Heart right ventricle (tissue), 16 donors: ENCODE measurements at regions not wholly inside any gene's neighbourhood (a gene's known extent, or its start where the extent isn't known, plus 50 kb on each side); places are given as distances from the start of the nearest gene placed in this dataset.

ENCODE experiments used
- ATAC-seq, 8 donors: fragments of 200-7000 bp; cut with Tn5 transposase; one replicate each; pipeline ENCODE4 v1.9.1; 2020; ENCODE audit warnings: mild to moderate bottlenecking in 8 of 8, moderate library complexity in 8 of 8, moderate number of reproducible peaks in 1 of 8
- DNase-seq, 2 donors: peaks; one replicate each; pipeline ENCODE4 v3.0.0-alpha.2; 2020
- H3K27ac ChIP-seq, 10 donors: fragments of 200-600 bp; sonication (generic) in 2 of 10; one replicate each; pipeline versions ENCODE4 v1.5.0 to v1.8.0; 2020 to 2022; ENCODE audit warnings: mild to moderate bottlenecking in 3 of 10
- H3K27me3 ChIP-seq, 7 donors: fragments of 200-600 bp; one replicate each; pipeline ENCODE4 v1.8.0; 2021 to 2022; ENCODE audit warnings: mild to moderate bottlenecking in 2 of 7
- H3K36me3 ChIP-seq, 9 donors: fragments of 200-600 bp; sonication (generic) in 1 of 9; one replicate each; pipeline versions ENCODE4 v1.5.0 to v1.8.0; 2020 to 2022; ENCODE audit warnings: mild to moderate bottlenecking in 2 of 9
- H3K4me1 ChIP-seq, 9 donors: fragments of 200-600 bp; sonication (generic) in 1 of 9; one replicate each; pipeline versions ENCODE4 v1.5.0 to v1.8.0; 2020 to 2022; ENCODE audit warnings: mild to moderate bottlenecking in 4 of 9
- H3K4me3 ChIP-seq, 10 donors: fragments of 200-600 bp; sonication (generic) in 2 of 10; one replicate each; pipeline versions ENCODE4 v1.5.0 to v1.8.0; 2020 to 2022; ENCODE audit warnings: mild to moderate bottlenecking in 7 of 10, moderate library complexity in 2 of 10
- H3K9me3 ChIP-seq, 11 donors: fragments of 200-600 bp in 10 of 11; sonication (generic) in 2 of 11; one replicate each; pipeline versions ENCODE4 v1.5.0 to v1.8.0; 2013 to 2022; ENCODE audit warnings: mild to moderate bottlenecking in 2 of 11, control low read depth in 1 of 11, moderate library complexity in 1 of 11
- CTCF ChIP-seq, 9 donors: fragments of 200-600 bp; sonication (generic) in 2 of 9; IDR thresholded peaks; one replicate each; pipeline versions ENCODE4 v1.5.0 to v1.8.0; 2021 to 2022; ENCODE audit warnings: antibody characterized with exemption in 9 of 9, mild to moderate bottlenecking in 5 of 9, moderate library complexity in 1 of 9
- WGBS, 2 donors: extraction: QIAGEN DNeasy Blood & Tissue Kit; methylation state at CpG; one replicate each; pipeline ENCODE4 v1.1.7; 2013; ENCODE audit warnings: inconsistent platforms in 1 of 2; 5-methylcytosine and 5-hydroxymethylcytosine counted together
- intact Hi-C, 10 donors: fragments of 100-400 bp; cut with DNase I; formaldehyde crosslinking; loops; one replicate each; pipeline versions ENCODE4 v1.11.1 to v1.14.2; 2022
- donor health status: Arrhythmogenic right ventricular cardiomyopathy.
- donor health status: ischemic (EF 13 %, LVEDD 7.1; RV severe dilation, severe dysfunction).
- donor health status: healthy with polysubstance abuse.
- donor health status: DM: no; HTN: yes; CAD: no.
- donor health status: DM: no; HTN: no; CAD: no.
- donor health status: ischemic (EF 25% LVEDD 6.9; RV normal size, moderate dysfunction).
- donor health status: ischemic (EF 25% LVEDD 5.7; RV mildly dilated, moderate dysfunction).
- donor health status: healthy.
- donor health status: DM: yes; HTN: yes; CAD: no.
- donor health status: Ischemic cardiomyopathy.
- donor health status: ischemic (EF 35%, LVEDD 5.7; RV mildly dilated, moderate dysfunction).
- donor health status: nonischemic (EF 11% LVEDD 7.7; RV severe dilation, severe dysfunction).
- donor health status: DM: yes; HTN: yes; CAD: no.
- donor health status: PGD.
- donor health status: ischemic (EF 29% LVEDD 5.4; RV normal size, mild dysfunction).
- donor health status: nonischemic (EF 23%, LVEDD 6.1; RV moderate dilation, normal function).

GRCh38 chr2:236882074-236882473, 203.6 kb upstream of the COPS8 start:
- no peak overlapping the region for H3K27ac ChIP-seq
- H3K27me3 ChIP-seq: no peaks in the 10 kb centered on the region
- H3K4me3 ChIP-seq: no peak overlapping the region
- H3K9me3 ChIP-seq: no peaks in the 10 kb centered on the region
- intact Hi-C loops: no loop called here
- no peak for ATAC-seq
- H3K4me1 ChIP-seq: peaks cover 0 to 10% (median 0%) of the 10 kb centered on the region in 9 donors
- H3K36me3 ChIP-seq: no peaks in the 10 kb centered on the region
- DNase-seq: no peak
- 79 to 97% methylated on average over 2 of the region's 2 CpGs for WGBS, 2 donors
- no peak for TF ChIP-seq CTCF (IDR thresholded peaks at IDR 0.05)

- no peak for DNase-seq
- WGBS, 2 donors: 92 to 93% methylated on average over 7 of the region's 7 CpGs
- Histone ChIP-seq H3K4me3 (no peak overlapping the region), H3K9me3 (no peaks in the 10 kb centered on the region), H3K27me3 (no peaks in the 10 kb centered on the region), H3K36me3 (no peaks in the 10 kb centered on the region), H3K27ac (no peak overlapping the region), H3K4me1 (peaks cover 0 to 18% (median 7%) of the 10 kb centered on the region in 9 donors)
- intact Hi-C loops: no loop called here
- TF ChIP-seq CTCF (IDR thresholded peaks at IDR 0.05): no peak
- ATAC-seq: no peak
These were observed 202.8 kb upstream of the COPS8 start for GRCh38 chr2:236882930-236883329.

GRCh38 chr2:236883819-236884218, 201.9 kb upstream of the COPS8 start:
- Histone ChIP-seq H3K27ac (no peak overlapping the region), H3K27me3 (no peaks in the 10 kb centered on the region), H3K36me3 (no peaks in the 10 kb centered on the region), H3K4me3 (no peak overlapping the region), H3K4me1 (peaks cover 0 to 27% (median 16%) of the 10 kb centered on the region in 9 donors), H3K9me3 (no peaks in the 10 kb centered on the region)
- 62 to 81% methylated on average over 1 of the region's 1 CpG for WGBS, 2 donors
- intact Hi-C loops: no loop called here
- ATAC-seq (no peak), DNase-seq (no peak)
- TF ChIP-seq CTCF (IDR thresholded peaks at IDR 0.05): no peak

- intact Hi-C loops: no loop called here
- Histone ChIP-seq H3K27ac (no peak overlapping the region), H3K4me3 (no peak overlapping the region), H3K27me3 (no peaks in the 10 kb centered on the region), H3K9me3 (no peaks in the 10 kb centered on the region), H3K36me3 (no peaks in the 10 kb centered on the region), H3K4me1 (peaks cover 0 to 30% (median 20%) of the 10 kb centered on the region in 9 donors)
- no peak for DNase-seq
- 71 to 81% methylated on average over 5 of the region's 5 CpGs for WGBS, 2 donors
- no peak for ATAC-seq
- TF ChIP-seq CTCF (IDR thresholded peaks at IDR 0.05): no peak
These were observed 201.0 kb upstream of the COPS8 start for GRCh38 chr2:236884569-236885175.
